ENCODE measurements at regions not wholly inside any gene's neighbourhood (a gene's known extent, or its start where the extent isn't known, plus 50 kb on each side); places are given as distances from the start of the nearest gene placed in this dataset.

DNA sequence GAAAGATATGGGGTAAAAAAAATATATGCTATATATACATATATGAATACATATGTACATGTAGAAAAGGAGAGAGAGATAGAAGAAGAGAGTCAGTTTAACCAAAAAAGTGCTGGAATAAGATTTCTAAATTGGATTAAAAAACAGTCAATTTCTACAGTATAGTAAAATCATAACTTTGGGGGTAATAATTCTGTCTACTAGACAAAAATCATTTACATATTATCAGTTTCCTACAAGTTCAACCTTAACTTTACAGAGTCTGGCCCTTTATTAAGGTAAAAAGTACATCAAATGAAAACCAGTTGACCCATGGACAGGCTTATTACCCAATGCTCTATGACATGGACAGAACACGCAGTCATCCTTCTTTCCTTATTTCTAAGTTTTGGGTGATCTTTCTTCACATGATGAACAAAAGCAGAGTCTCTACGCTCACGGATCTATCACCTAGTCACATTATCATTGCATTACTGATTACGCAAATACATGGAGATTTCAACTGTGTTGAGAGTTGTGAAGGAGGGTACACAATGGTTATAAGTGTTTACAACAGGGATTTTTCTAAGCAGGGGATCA is 63.9 kb upstream of the SMIM36 start:
- Histone ChIP-seq H3K4me1 (replicated peaks in 1 of 4; ENCODE audit: control insufficient read depth in 3 of 4, insufficient read depth in 4 of 4, low read length in 3 of 4) (peaks cover 1 to 7% (median 6%) of the 10 kb centered on the region in 4 experiments; a peak in 4 of 7 replicates), H2AFZ (ENCODE audit: low read length) (no peak overlapping the region; the same call in 1 of the 2 replicates), H3K23me2 (ENCODE audit: low read depth, low read length) (no peaks in the 10 kb centered on the region; the same call in 1 of the 2 replicates), H2BK120ac (replicated peaks; ENCODE audit: low read depth, low read length) (no peak overlapping the region), H2AK5ac (ENCODE audit: low read depth, low read length) (no peak overlapping the region), H3K9me3 (ENCODE audit: insufficient read depth in 2 of 2, low read depth in 1 of 2, low read length in 1 of 2) (no peaks in the 10 kb centered on the region), H3K4ac (replicated peaks; ENCODE audit: insufficient read length, low read depth, low read length) (no peak overlapping the region), H3K18ac (ENCODE audit: extremely low read depth, low read length) (no peak overlapping the region), H3K36me3 (ENCODE audit: control insufficient read depth in 2 of 4, insufficient read depth in 4 of 4, low read length in 3 of 4) (no peaks in the 10 kb centered on the region), H3K56ac (replicated peaks; ENCODE audit: insufficient read length, low read depth, low read length) (no peak overlapping the region), H3K79me2 (ENCODE audit: control insufficient read depth in 1 of 2, insufficient read depth in 2 of 2, low read length in 2 of 2) (no peaks in the 10 kb centered on the region), H4K20me1 (replicated peaks in 1 of 2; ENCODE audit: control insufficient read depth in 1 of 2, insufficient read depth in 2 of 2, low read length in 2 of 2) (no peaks in the 10 kb centered on the region), H2BK12ac (ENCODE audit: low read depth, low read length) (no peak overlapping the region), H3K27me3 (replicated peaks in 1 of 4; ENCODE audit: control insufficient read depth in 3 of 4, extremely low read depth in 1 of 4, insufficient read depth in 3 of 4, low read length in 3 of 4) (no peaks in the 10 kb centered on the region), H3K4me2 (ENCODE audit: insufficient read depth in 1 of 2, low read depth in 2 of 2, low read length in 2 of 2) (no peak overlapping the region), H4K91ac (replicated peaks; ENCODE audit: insufficient read length, low read length) (no peak overlapping the region), H3K4me3 (ENCODE audit: extremely low read depth in 1 of 4, insufficient read depth in 2 of 4, low read depth in 3 of 4, low read length in 4 of 4) (no peak overlapping the region), H3K9ac (replicated peaks in 1 of 4; ENCODE audit: extremely low read depth in 1 of 4, low read depth in 3 of 4, low read length in 3 of 4) (no peak overlapping the region), H3K23ac (ENCODE audit: insufficient read length) (no peak overlapping the region), H2BK5ac (ENCODE audit: low read depth, low read length) (no peak overlapping the region), H2BK15ac (ENCODE audit: low read length) (no peak overlapping the region), H3K79me1 (ENCODE audit: low read depth, low read length) (no peaks in the 10 kb centered on the region), H2BK20ac (ENCODE audit: low read length) (no peak overlapping the region), H3K27ac (ENCODE audit: low read depth, low read length) (no peak overlapping the region), H3K14ac (ENCODE audit: insufficient read length) (no peak overlapping the region), H4K5ac (ENCODE audit: insufficient read length, low read depth, low read length) (no peak overlapping the region), H4K8ac (ENCODE audit: extremely low read depth, insufficient read depth, low read length) (no peak overlapping the region)
- ChIA-PET POLR2A (ENCODE audit: partially characterized antibody) (no interaction called here), CTCF (ENCODE audit: partially characterized antibody) (no interaction called here)
- FAIRE-seq (no peak), DNase-seq (ENCODE audit: low read depth in 1 of 2, low spot score in 2 of 2) (no peak)
- 86% methylated on average over 4 of the region's 4 CpGs; no CpG with 5 or more reads in 1 of the 2 experiments for WGBS, 2 experiments (ENCODE audit: extremely low coverage in 1 of 2, insufficient coverage in 1 of 2, insufficient read length in 1 of 2, insufficient replicate concordance in 2 of 2, low coverage in 1 of 2, low lambda C conversion rate in 2 of 2, missing lambda C conversion rate in 1 of 2)
- TF ChIP-seq EZH2 (IDR thresholded peaks at IDR 0.05; ENCODE audit: low read depth, low read length, severe bottlenecking) (no peak), JUN (IDR thresholded peaks at IDR 0.05; ENCODE audit: low read depth, low read length) (no peak), RBBP5 (IDR thresholded peaks at IDR 0.05; ENCODE audit: borderline replicate concordance, low read depth, low read length) (no peak), FOSL1 (IDR thresholded peaks at IDR 0.05; ENCODE audit: insufficient read depth, low read depth, low read length) (no peak), EGR1 (IDR thresholded peaks at IDR 0.05; ENCODE audit: borderline replicate concordance, low read depth, low read length) (no peak)

Data from H1 (cell line).